ENCODE measurements at regions not wholly inside any gene's neighbourhood (a gene's known extent, or its start where the extent isn't known, plus 50 kb on each side); places are given as distances from the start of the nearest gene placed in this dataset.

GRCh38 chr5:6246820-6247437 is 131.4 kb downstream of the MED10 start:
- TF ChIP-seq CTCF (IDR thresholded peaks at IDR 0.05; ENCODE audit: low read depth, low read length) (no peak), POLR2A (IDR thresholded peaks at IDR 0.05; ENCODE audit: extremely low read depth, insufficient read length) (no peak), MAX (IDR thresholded peaks at IDR 0.05; ENCODE audit: low read depth, low read length) (no peak)

Data from NB4 (cell line).